Left cardiac atrium (tissue), 4 donors: ENCODE measurements at regions not wholly inside any gene's neighbourhood (a gene's known extent, or its start where the extent isn't known, plus 50 kb on each side); places are given as distances from the start of the nearest gene placed in this dataset.

Experiments used
- ATAC-seq, 2 donors: fragments of 200-7000 bp; cut with Tn5 transposase; one replicate each; pipeline ENCODE4 v1.9.1; 2020; ENCODE audit warnings: mild to moderate bottlenecking in 2 of 2, moderate library complexity in 2 of 2
- DNase-seq: peaks from one replicate; pipeline ENCODE4 v3.0.0-alpha.2; 2020
- intact Hi-C, 2 donors: fragments of 100-400 bp; cut with DNase I; formaldehyde crosslinking; loops; one replicate each; pipeline versions ENCODE4 v1.14.1 to v1.15.1; 2022 to 2023
- donor health status: DM: no; HTN: yes; CAD: no.
- donor health status: DM: no; HTN: yes; CAD: no; lungs with severe emphysema.
- donor health status: DM: yes; HTN: yes; CAD: no.
- donor health status: Dilated cardiomyopathy.

DNA sequence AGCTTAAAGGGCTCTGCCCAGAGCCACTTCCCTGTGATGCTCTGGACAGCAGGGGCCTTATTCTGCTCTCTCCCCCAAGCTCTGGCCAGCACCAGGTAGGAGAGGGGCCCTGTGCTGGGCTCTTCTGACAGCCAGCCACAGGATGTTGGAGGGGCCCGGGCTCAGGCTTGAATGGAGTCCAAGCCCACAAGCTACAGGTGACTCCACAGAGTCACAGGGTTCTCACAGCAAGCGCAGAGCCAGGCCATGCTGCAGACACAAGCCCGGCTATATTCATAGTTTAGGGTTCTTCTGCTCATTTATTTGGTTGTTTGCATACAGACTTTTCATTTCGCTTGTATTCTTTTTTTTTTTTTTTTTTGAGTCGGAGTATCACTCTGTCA lies 1392.8 kb downstream of the BRD1 start:
- intact Hi-C loops: no loop called here
- ATAC-seq: no peak
- DNase-seq: no peak

- ATAC-seq: no peak
- intact Hi-C loops: no loop called here
- DNase-seq: no peak
Measured at GRCh38 chr22:48434156-48434867, 1393.4 kb downstream of the BRD1 start.

DNA sequence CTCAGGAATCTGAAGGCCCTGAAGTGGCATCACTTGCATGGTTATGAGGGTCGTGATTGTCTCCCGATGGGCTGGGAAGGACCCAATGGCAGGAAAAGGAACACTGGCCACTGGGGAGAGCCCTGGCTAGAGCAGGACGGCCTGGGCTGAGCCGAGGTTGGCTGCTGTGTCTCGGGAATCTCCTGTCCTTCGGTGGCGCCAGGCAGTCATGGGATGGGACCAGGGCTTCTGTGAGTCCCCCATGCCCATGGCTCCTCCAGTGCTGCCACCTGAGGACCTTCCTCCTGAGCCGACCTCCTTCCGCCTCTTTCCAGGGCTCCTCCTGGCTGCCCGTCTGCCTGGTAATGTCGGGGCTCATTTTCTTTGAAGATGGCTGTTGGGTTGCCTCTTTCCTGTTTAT lies 1394.0 kb downstream of the BRD1 start:
- no peak for ATAC-seq
- no peak for DNase-seq
- intact Hi-C loops: no loop called here

GRCh38 chr22:48432781-48433518 lies 1394.7 kb downstream of the BRD1 start:
- ATAC-seq: no peak
- intact Hi-C loops: no loop called here
- DNase-seq: no peak

DNA sequence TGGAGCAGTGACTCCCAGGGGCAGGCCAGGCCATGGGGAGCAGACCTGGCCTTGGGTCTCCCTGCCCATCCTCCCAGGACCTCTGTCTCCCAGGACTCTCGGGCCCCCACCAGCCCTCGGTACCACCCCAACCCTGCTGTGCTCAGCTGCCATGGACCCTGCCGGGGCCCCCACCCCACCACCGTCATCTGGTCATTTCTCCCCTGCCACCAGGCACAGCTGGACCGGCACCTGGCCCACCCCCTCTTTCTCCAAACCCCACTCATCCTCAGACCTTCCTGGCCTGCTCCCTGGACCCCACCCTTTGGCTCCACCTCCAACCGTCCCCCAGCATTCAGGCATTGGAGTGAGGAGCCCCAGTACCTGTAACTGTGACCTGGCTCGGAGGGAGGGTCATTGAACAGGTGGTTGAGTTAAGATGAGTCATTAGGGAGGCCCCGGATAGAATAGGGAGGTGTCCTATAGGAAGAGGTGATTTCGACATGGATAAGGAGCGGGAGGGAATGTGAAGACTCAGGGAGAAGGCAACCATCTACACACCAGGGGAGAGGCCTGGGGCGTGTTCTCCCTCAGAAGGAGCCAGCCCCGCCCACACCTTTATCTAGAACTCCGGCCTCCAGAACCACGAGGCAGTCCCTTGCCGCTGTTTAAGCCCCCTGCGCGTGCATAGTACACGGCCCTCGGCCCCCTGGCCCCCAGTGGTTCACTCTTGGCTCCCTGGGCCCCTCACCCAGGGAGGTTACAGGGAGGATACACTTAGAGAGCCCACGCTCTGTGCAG lies 1395.9 kb downstream of the BRD1 start:
- DNase-seq (no peak), ATAC-seq (no peak)
- intact Hi-C loops: no loop called here

DNA sequence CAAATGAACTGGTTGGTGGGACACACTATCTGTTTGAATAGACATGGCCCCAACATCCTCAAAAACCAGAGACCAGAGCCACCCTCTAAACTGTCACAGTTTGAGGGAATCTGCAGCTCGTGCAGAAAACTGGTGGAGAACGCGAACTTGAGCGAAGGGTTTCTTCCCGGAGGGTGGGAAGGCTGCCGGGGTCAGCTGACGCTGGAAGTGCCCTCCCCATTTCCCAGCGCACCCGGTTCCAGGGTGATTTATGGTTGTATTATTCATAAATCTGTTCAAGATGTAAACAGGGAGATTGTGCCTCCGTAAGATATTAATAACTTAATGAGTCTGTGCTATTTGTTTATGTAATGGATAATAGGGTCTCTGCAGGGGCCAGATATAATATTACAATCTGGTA lies 1396.7 kb downstream of the BRD1 start:
- no peak for ATAC-seq
- intact Hi-C loops: no loop called here
- no peak for DNase-seq

DNA sequence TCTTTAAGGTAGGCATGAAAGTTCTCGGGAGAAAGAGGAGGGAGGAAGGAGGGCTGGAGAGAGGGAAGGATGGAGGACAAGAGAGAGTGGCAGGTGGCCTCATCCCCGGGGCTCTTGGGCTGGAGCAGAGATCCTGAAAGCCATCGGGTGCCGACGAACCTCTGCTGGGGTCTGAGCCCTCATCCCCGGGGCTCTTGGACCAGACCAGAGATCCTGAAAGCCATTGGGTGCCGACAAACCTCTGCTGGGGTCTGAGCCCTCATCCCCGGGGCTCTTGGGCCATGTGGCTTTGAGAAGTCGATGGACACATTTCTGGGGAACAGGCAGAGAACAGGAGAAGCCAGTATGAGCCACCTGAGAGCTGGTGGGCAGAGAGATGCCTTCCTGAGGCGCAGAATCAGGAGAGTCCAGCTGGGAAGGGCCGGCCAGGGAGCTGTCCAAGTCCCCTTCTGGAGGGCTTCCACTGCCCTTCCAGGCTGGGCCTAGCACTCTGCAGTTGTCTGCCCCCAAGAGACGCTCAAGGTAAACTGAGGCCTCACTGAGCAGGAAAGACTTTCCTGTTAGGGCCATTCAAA lies 1398.1 kb downstream of the BRD1 start:
- DNase-seq (no peak), ATAC-seq (no peak)
- intact Hi-C loops: no loop called here

DNA sequence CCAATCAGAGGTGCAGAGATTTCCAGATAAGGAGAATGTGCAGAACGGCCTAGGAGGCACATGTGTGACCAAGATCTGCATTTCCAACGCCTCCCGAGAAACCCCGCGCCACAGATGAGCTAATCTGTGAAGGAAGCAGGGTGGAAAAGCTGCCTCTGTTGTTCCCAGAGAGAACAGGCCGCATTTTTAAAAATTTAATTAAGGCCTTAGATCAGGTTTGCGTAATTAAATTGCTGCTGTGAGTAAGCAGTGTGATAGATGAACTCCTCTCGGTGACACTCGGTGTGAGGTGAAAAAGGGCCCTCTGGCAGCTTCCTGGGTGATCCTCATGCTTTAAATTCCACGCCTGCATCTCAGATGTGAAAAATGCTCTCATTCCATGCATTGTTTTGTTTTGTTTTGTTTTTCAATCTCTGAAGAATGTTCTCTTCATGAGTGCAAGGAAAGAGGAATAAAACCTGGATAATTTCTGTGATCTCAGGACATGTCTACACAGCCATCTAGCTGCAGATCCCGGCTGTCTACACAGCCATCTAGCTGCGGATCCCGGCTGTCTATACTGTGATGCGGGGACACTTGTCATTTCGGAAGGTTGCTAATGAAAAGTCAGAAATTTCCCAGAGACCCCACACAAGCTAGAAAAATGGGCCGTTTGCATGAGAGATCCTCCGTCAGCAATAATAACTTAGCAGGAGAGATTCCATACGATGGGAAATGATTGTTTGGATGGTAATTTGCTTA lies 1398.9 kb downstream of the BRD1 start:
- DNase-seq (no peak), ATAC-seq (no peak)
- intact Hi-C loops: no loop called here

DNA sequence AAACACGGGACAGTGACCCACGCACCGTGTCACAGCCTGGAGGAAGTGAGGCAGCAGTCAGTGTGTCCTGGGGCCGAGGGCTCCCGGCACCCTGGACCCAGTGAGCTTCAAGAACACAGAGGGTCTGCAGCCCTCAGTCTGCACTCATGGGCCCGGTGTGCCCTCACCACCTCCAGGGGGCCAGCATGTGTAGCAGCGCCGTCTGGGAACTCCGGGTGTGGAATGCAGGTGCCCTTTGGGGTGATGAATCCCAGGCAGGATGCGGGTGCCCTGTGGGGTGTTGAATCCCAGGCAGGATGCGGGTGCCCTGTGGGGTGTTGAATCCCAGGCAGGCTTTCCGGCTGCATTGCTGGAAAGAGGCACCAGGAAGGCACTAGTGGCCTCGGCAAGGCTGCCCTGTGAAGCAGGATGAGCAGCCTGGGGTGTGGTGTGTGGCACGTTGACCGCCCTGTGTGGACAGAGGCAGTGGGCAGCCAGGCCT lies 1399.9 kb downstream of the BRD1 start:
- intact Hi-C loops: no loop called here
- no peak for DNase-seq
- ATAC-seq: no peak

GRCh38 chr22:48426466-48427380 lies 1401.0 kb downstream of the BRD1 start:
- DNase-seq: no peak
- intact Hi-C loops: no loop called here
- no peak for ATAC-seq

GRCh38 chr22:48425641-48426040 lies 1402.0 kb downstream of the BRD1 start:
- intact Hi-C loops: no loop called here
- ATAC-seq (no peak), DNase-seq (no peak)

- ATAC-seq (no peak), DNase-seq (no peak)
- intact Hi-C loops: no loop called here
Measured at GRCh38 chr22:48425091-48425506, 1402.6 kb downstream of the BRD1 start.

DNA sequence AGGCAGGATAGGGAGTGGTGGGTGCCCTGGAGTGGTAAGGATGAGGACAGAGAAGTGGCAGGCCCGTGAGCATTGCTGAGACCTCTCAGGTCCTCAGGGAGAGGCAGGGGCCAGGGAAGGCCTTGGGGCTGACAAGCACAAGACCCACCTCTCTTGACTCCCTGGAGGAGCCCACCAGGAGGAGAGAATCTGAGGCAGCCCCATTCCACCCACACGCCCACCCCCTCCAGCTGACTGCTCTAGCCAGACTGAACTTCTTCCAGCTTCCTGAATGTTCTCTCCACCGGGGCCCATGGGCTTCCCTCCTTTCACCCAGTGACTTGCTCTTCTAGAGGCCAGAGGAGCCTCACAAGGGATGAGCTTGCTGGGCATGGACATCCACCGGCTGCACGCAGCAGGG lies 1403.0 kb downstream of the BRD1 start:
- intact Hi-C loops: no loop called here
- no peak for DNase-seq

DNA sequence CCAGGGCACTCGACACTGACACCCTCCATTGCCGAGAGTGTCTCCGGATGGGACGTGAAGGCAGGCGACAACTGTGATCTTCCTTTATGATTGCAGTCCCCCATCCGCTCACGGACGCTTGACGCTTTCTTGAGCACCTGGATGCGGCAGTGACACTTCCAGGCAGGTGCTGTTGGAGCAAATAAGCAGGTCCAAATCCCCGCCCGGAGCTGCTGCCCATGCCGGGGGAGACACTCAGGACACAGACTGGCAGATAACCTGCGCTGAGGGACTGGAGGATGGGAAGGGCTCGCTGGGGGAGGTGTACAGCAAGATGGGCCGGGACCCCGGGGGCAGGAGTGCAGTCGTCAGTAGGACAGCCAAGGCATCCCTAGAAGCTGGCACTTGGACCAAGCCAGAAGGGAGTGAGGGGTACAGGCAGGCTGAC lies 1403.5 kb downstream of the BRD1 start:
- DNase-seq (no peak), ATAC-seq (no peak)
- intact Hi-C loops: no loop called here

More for the DNA sequence above, 1403.0 kb downstream of the BRD1 start:
- ATAC-seq: no peak

- intact Hi-C loops: no loop called here
- DNase-seq (no peak), ATAC-seq (no peak)
Measured at GRCh38 chr22:48423481-48423911, 1404.2 kb downstream of the BRD1 start.

- DNase-seq (no peak), ATAC-seq (no peak)
- intact Hi-C loops: no loop called here
Measured at GRCh38 chr22:48422900-48423480, 1404.7 kb downstream of the BRD1 start.

DNA sequence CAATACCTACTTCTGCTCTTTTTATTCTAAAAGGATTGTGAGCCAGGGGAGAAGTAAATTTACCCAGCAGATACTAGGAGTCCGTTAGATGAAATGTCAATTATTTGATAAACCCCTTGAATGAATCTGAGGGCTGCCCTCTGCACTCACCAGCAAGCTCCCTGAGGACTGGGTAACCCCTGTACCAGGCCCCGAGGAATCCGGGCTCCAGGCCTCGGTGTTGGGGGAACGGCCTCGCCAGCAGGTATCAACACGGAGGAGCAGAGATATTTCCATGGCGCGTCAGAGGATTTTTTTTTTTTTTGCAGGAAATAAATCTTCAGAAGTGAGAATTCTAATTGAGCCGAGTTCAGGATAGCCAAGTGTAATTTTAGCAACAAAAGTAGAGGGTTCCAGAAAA lies 1408.8 kb downstream of the BRD1 start:
- intact Hi-C loops: no loop called here
- DNase-seq: no peak
- no peak for ATAC-seq
